Nephron progenitor cell (in vitro differentiated cells): ENCODE measurements at regions not wholly inside any gene's neighbourhood (a gene's known extent, or its start where the extent isn't known, plus 50 kb on each side); places are given as distances from the start of the nearest gene placed in this dataset.

ENCODE experiments used
- DNase-seq: peaks from one replicate; pipeline ENCODE4 v3.0.0; 2021
- H3K27ac Mint-ChIP-seq: 2 replicates; pipeline ENCODE4 v1.8.0; 2021; ENCODE audit warnings: mild to moderate bottlenecking, moderate library complexity, mixed read lengths
- H3K27me3 Mint-ChIP-seq: 2 replicates; pipeline ENCODE4 v1.8.0; 2021; ENCODE audit warnings: mild to moderate bottlenecking, low read depth, mixed read lengths; ENCODE audit not compliant: poor library complexity
- H3K36me3 Mint-ChIP-seq: 2 replicates; pipeline ENCODE4 v1.8.0; 2021; ENCODE audit warnings: low read depth, mixed read lengths
- H3K4me1 Mint-ChIP-seq: 2 replicates; pipeline ENCODE4 v1.8.0; 2021; ENCODE audit warnings: mixed read lengths
- H3K4me3 Mint-ChIP-seq: 2 replicates; pipeline ENCODE4 v1.8.0; 2021; ENCODE audit warnings: mild to moderate bottlenecking, moderate library complexity, mixed read lengths
- H3K9me3 Mint-ChIP-seq: 2 replicates; pipeline ENCODE4 v1.8.0; 2021; ENCODE audit warnings: mild to moderate bottlenecking, moderate library complexity, mixed read lengths
- CTCF ChIP-seq: fragments of 200-600 bp; sonication (generic); IDR thresholded peaks from 2 replicates; pipeline ENCODE4 v1.5.0; 2021; ENCODE audit warnings: antibody characterized with exemption

DNA sequence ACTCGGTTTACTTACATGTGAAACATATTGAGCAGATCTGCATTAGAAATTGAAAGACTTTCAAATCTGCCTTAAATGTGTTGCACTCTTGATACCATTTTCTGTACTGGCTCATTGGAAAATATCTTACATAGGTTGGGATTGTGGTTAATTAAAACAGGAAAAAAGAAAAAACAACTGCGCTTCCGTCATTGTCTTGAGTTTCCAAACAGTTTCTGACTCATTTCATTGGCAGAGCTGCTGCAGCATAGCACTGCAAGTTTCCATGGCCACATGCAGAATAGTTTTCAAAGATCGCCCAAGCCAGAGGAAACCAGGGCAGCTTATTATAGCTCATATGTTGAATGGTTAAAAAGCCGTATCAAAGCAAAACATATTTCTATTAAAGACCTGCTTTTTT is 446.6 kb upstream of the BCHE start:
- Mint-ChIP-seq H3K4me3 (no peak overlapping the region), H3K27me3 (no peaks in the 10 kb centered on the region), H3K36me3 (no peaks in the 10 kb centered on the region), H3K27ac (no peak overlapping the region), H3K4me1 (no peaks in the 10 kb centered on the region), H3K9me3 (no peaks in the 10 kb centered on the region)
- no peak for TF ChIP-seq CTCF
- DNase-seq: no peak

- H3K27me3 Mint-ChIP-seq: no peaks in the 10 kb centered on the region
- no peaks in the 10 kb centered on the region for H3K9me3 Mint-ChIP-seq
- no peak for DNase-seq
- H3K4me3 Mint-ChIP-seq: no peak overlapping the region
- TF ChIP-seq CTCF: no peak
- no peaks in the 10 kb centered on the region for H3K36me3 Mint-ChIP-seq
- H3K27ac Mint-ChIP-seq: no peak overlapping the region
- no peaks in the 10 kb centered on the region for H3K4me1 Mint-ChIP-seq
These were observed 445.7 kb upstream of the BCHE start for GRCh38 chr3:166282931-166283330.

GRCh38 chr3:166279636-166280035 is 442.4 kb upstream of the BCHE start:
- Mint-ChIP-seq H3K27ac (no peak overlapping the region), H3K4me3 (no peak overlapping the region), H3K4me1 (no peaks in the 10 kb centered on the region), H3K36me3 (no peaks in the 10 kb centered on the region), H3K27me3 (no peaks in the 10 kb centered on the region), H3K9me3 (no peaks in the 10 kb centered on the region)
- no peak for TF ChIP-seq CTCF
- DNase-seq: no peak

DNA sequence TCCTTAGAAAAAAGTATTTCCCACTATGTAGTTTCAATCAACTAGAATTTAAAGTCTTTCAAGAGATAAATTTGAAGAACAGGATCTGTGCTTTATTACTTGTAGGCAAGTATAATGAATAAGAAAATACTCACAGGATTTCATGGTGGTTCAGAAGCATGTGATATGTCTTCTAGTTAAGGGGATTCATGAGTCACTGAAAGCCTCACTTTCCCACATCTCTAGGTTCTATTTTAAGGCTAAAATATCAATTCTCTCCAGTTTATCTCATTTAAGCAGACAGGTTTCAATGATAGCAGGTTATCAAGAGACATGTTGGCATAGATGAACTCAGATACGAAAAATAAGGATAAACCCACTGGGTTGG is 437.8 kb upstream of the BCHE start:
- no peak overlapping the region for H3K27ac Mint-ChIP-seq
- DNase-seq: no peak
- no peaks in the 10 kb centered on the region for H3K36me3 Mint-ChIP-seq
- no peak overlapping the region for H3K4me3 Mint-ChIP-seq
- no peaks in the 10 kb centered on the region for H3K4me1 Mint-ChIP-seq
- no peaks in the 10 kb centered on the region for H3K9me3 Mint-ChIP-seq
- no peaks in the 10 kb centered on the region for H3K27me3 Mint-ChIP-seq
- TF ChIP-seq CTCF: no peak

DNA sequence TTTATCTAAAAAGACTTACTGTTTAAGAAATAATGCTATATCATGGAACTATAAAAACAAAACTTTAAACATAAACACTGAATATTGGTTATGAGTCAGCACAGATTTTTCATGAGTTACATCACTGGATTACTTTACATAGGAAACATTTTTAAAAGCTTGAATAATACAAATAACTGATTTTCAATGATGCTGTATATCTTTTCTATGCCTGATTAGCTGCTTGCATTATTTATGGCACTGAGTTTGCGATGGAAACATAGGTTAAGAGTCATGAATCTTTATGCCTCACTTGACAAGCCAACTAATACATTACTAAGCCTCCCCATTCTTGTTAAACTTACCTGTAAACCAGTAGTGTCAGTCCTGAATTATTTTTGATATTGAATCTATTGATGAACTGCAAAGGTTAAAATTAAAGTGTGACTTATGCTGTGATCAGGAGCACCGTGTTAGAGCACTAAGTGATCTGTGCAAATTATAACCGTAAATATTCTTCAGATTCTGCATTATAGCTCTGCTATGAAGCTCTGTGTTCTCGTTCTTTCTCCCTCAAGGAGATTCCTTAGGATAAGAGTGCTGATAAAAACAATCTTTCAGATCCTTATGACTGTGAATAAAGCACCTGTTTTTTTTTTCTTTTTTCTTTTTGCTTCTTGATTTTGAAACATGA is 437.3 kb upstream of the BCHE start:
- DNase-seq: no peak
- TF ChIP-seq CTCF: no peak
- Mint-ChIP-seq H3K27ac (no peak overlapping the region), H3K4me1 (no peaks in the 10 kb centered on the region), H3K4me3 (no peak overlapping the region), H3K36me3 (no peaks in the 10 kb centered on the region), H3K27me3 (no peaks in the 10 kb centered on the region), H3K9me3 (no peaks in the 10 kb centered on the region)

- TF ChIP-seq CTCF: no peak
- Mint-ChIP-seq H3K9me3 (no peaks in the 10 kb centered on the region), H3K27ac (no peak overlapping the region), H3K36me3 (no peaks in the 10 kb centered on the region), H3K27me3 (no peaks in the 10 kb centered on the region), H3K4me1 (no peaks in the 10 kb centered on the region), H3K4me3 (no peak overlapping the region)
- DNase-seq: no peak
These were observed 433.2 kb upstream of the BCHE start for GRCh38 chr3:166270429-166270828.
